Panc1 (cell line): ENCODE measurements at regions not wholly inside any gene's neighbourhood (a gene's known extent, or its start where the extent isn't known, plus 50 kb on each side); places are given as distances from the start of the nearest gene placed in this dataset.

Experiments used
- ATAC-seq: fragments of 200-7000 bp; cut with Tn5 transposase; 2 replicates; pipeline ENCODE4 v1.9.1; 2020; ENCODE audit warnings: mild to moderate bottlenecking, moderate library complexity
- BruUV-seq: library from RNA; stranded (reverse); fragments of 400-500 nt; replicated peaks from 2 replicates; lab custom pipeline; 2021; lab: Mats Ljungman, UMichigan
- CTCF ChIA-PET: fragments of 300-600 bp; sonication (Branson Sonifier 250); formaldehyde crosslinking; loops from one replicate; lab custom pipeline; 2022; ENCODE audit warnings: antibody characterized with exemption; lab: Charles Lee
- POLR2A ChIA-PET: fragments of 300-600 bp; sonication (Branson Sonifier 250); formaldehyde crosslinking; loops from one replicate; lab custom pipeline; 2022; ENCODE audit warnings: antibody characterized with exemption; lab: Charles Lee
- DNase-seq: peaks from one replicate; pipeline ENCODE4 v3.0.0-alpha.2; 2010; ENCODE audit warnings: low read depth, low spot score
- H3K27ac ChIP-seq: 2 replicates; pipeline ENCODE4 v1.5.1; 2011; ENCODE audit warnings: mild to moderate bottlenecking, low read length, inconsistent platforms
- H3K27me3 ChIP-seq: fragments of 200-500 bp; sonication (Bioruptor generic); 2 replicates; pipeline ENCODE4 v1.6.0; 2014; ENCODE audit warnings: low read length, inconsistent platforms; ENCODE audit not compliant: control insufficient read depth, insufficient read depth
- H3K36me3 ChIP-seq: fragments of 200-500 bp; sonication (Bioruptor generic); 2 replicates; pipeline ENCODE4 v1.5.1; 2014; ENCODE audit warnings: inconsistent platforms, mild to moderate bottlenecking, low read length, moderate library complexity; ENCODE audit not compliant: control insufficient read depth, insufficient read depth
- H3K4me1 ChIP-seq: 2 replicates; pipeline ENCODE4 v1.5.1; 2011; ENCODE audit warnings: inconsistent platforms, mild to moderate bottlenecking, low read length, moderate library complexity; ENCODE audit not compliant: control insufficient read depth, insufficient read depth
- H3K4me3 ChIP-seq, 2 experiments: 2 replicates each; pipeline ENCODE4 v1.5.1; 2011 to 2012; ENCODE audit warnings: low read depth in 2 of 2, low read length in 2 of 2, mild to moderate bottlenecking in 2 of 2, inconsistent platforms in 1 of 2, moderate library complexity in 1 of 2
- H3K9me3 ChIP-seq: fragments of 200-500 bp; sonication (Bioruptor generic); 2 replicates; pipeline ENCODE4 v1.5.1; 2014; ENCODE audit warnings: low read depth, mild to moderate bottlenecking, inconsistent platforms, low read length, moderate library complexity; ENCODE audit not compliant: control insufficient read depth, insufficient read depth
- POLR2AphosphoS5 ChIP-seq: IDR thresholded peaks from 2 replicates; pipeline ENCODE4 v1.6.1; 2012; ENCODE audit warnings: mild to moderate bottlenecking, low read depth, low read length, moderate library complexity
- SIN3A ChIP-seq: IDR thresholded peaks from 2 replicates; pipeline ENCODE4 v1.6.1; 2012; ENCODE audit warnings: low read depth, mild to moderate bottlenecking, low read length, moderate library complexity, borderline replicate concordance; ENCODE audit not compliant: insufficient read depth
- TCF7L2 ChIP-seq: IDR thresholded peaks from 2 replicates; pipeline ENCODE4 v1.6.1; 2011; ENCODE audit warnings: mild to moderate bottlenecking, low read depth, low read length, inconsistent platforms
- in situ Hi-C: cut with HindIII; loops from 2 replicates; pipeline ENCODE4 v1.10.0; 2016; ENCODE audit warnings: low sequenced_read_pairs, low pct_unique_long_range_greater_than_20kb
- intact Hi-C: fragments of 100-400 bp; cut with micrococcal nuclease; formaldehyde crosslinking; loops from one replicate; pipeline ENCODE4 v1.10.0; 2022; ENCODE audit not compliant: unreplicated experiment
- TF ChIP-seq, protein P1 (sequence below): fragments of 450-650 bp; IDR thresholded peaks from 2 replicates; pipeline ENCODE4 v1.5.1; 2017; ENCODE audit warnings: mild to moderate bottlenecking
- TF ChIP-seq, protein P2 (sequence below), 2 experiments: IDR thresholded peaks; 2 replicates each; pipeline ENCODE4 v1.6.1; 2011 to 2012; ENCODE audit warnings: low read depth in 2 of 2, control low read depth in 1 of 2, low read length in 1 of 2, mild to moderate bottlenecking in 1 of 2, moderate library complexity in 1 of 2; ENCODE audit not compliant: insufficient read depth in 1 of 2

DNA sequence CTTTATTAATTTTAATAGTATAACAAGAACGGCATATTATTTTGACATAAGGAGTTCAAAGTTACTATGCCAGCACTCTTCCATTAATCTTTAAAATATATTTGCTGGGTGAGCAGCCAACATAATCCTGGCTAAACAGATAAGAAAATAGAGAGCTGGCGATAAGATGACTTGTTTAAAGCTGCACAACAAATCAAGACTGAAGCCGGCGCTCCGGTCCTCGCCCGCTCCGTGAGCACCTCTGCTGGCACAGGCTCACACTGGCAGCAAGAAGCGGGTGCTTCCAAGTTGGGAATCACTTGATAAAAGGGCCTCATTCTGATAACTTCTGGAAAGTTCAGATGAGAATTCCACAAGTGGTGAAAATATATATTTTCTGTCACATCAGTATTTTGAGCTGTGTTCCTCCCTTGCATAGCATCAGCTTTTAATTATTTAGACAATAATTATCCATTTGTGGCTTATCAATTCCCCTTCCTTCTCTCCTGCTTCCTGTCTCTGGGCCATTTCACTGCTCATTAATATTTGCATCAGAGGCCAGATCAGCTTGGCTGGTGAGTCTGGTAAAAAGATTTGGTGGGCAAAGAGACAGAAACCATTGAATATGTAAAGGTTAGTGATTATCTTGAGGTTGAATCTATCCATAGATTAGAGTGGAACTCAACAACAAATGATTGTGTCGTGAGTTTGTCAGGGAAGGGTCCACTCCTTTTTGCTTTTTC is 205.3 kb downstream of the MZT1 start:
- CTCF ChIA-PET, result no interaction called here
- Histone ChIP-seq H3K4me3 (no peak overlapping the region), H3K27ac (no peak overlapping the region), H3K9me3 (no peaks in the 10 kb centered on the region), H3K4me1 (no peaks in the 10 kb centered on the region), H3K27me3 (no peaks in the 10 kb centered on the region), H3K36me3 (no peaks in the 10 kb centered on the region)
- TF ChIP-seq, protein P1, sequence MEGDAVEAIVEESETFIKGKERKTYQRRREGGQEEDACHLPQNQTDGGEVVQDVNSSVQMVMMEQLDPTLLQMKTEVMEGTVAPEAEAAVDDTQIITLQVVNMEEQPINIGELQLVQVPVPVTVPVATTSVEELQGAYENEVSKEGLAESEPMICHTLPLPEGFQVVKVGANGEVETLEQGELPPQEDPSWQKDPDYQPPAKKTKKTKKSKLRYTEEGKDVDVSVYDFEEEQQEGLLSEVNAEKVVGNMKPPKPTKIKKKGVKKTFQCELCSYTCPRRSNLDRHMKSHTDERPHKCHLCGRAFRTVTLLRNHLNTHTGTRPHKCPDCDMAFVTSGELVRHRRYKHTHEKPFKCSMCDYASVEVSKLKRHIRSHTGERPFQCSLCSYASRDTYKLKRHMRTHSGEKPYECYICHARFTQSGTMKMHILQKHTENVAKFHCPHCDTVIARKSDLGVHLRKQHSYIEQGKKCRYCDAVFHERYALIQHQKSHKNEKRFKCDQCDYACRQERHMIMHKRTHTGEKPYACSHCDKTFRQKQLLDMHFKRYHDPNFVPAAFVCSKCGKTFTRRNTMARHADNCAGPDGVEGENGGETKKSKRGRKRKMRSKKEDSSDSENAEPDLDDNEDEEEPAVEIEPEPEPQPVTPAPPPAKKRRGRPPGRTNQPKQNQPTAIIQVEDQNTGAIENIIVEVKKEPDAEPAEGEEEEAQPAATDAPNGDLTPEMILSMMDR, result no peak
- TF ChIP-seq, protein P2, sequence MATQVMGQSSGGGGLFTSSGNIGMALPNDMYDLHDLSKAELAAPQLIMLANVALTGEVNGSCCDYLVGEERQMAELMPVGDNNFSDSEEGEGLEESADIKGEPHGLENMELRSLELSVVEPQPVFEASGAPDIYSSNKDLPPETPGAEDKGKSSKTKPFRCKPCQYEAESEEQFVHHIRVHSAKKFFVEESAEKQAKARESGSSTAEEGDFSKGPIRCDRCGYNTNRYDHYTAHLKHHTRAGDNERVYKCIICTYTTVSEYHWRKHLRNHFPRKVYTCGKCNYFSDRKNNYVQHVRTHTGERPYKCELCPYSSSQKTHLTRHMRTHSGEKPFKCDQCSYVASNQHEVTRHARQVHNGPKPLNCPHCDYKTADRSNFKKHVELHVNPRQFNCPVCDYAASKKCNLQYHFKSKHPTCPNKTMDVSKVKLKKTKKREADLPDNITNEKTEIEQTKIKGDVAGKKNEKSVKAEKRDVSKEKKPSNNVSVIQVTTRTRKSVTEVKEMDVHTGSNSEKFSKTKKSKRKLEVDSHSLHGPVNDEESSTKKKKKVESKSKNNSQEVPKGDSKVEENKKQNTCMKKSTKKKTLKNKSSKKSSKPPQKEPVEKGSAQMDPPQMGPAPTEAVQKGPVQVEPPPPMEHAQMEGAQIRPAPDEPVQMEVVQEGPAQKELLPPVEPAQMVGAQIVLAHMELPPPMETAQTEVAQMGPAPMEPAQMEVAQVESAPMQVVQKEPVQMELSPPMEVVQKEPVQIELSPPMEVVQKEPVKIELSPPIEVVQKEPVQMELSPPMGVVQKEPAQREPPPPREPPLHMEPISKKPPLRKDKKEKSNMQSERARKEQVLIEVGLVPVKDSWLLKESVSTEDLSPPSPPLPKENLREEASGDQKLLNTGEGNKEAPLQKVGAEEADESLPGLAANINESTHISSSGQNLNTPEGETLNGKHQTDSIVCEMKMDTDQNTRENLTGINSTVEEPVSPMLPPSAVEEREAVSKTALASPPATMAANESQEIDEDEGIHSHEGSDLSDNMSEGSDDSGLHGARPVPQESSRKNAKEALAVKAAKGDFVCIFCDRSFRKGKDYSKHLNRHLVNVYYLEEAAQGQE (IDR thresholded peaks at IDR 0.05; ENCODE audit: insufficient read depth in 1 of 2, low read depth in 2 of 2, low read length in 1 of 2), result no peak
- TF ChIP-seq POLR2AphosphoS5 (no peak), TCF7L2 (no peak), SIN3A (no peak)
- no TSS peak for BruUV-seq
- ATAC-seq (no peak), DNase-seq (no peak)
- POLR2A ChIA-PET, result no interaction called here
- intact Hi-C loops, result no loop called here
- in situ Hi-C loops, result no loop called here

DNA sequence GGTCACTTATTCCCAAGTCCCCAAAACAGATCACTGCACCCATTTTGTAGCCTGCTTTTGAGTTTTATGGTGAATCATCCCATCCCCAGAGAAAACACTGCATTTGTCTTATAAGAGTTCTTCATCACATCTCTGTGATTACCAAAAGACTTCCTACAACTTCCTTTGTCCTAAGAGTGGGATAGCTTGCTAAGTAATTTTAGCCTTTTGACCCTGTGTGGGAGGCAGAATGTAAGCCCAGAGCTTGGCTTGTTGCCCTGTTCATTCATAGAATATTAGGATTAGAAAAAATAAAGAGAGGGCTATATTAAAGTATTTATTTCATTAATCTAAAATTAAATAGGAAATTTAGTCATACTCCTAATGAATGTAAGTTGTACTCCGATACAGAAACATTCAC is 213.3 kb downstream of the MZT1 start:
- TF ChIP-seq, protein P2 (IDR thresholded peaks at IDR 0.05; ENCODE audit: insufficient read depth in 1 of 2, low read depth in 2 of 2, low read length in 1 of 2), result no peak
- TF ChIP-seq, protein P1, result no peak
- TF ChIP-seq SIN3A, result no peak
- Histone ChIP-seq H3K36me3 (no peaks in the 10 kb centered on the region), H3K4me1 (no peaks in the 10 kb centered on the region), H3K9me3 (no peaks in the 10 kb centered on the region), H3K27ac (no peak overlapping the region), H3K4me3 (no peak overlapping the region), H3K27me3 (no peaks in the 10 kb centered on the region)
- no peak for DNase-seq
- ChIA-PET CTCF (no interaction called here), POLR2A (no interaction called here)
- intact Hi-C loops (no loop called here), in situ Hi-C loops (no loop called here)
- no peak for ATAC-seq
- BruUV-seq, result no TSS peak
